OCI-LY3 (cell line): ENCODE measurements at regions not wholly inside any gene's neighbourhood (a gene's known extent, or its start where the extent isn't known, plus 50 kb on each side); places are given as distances from the start of the nearest gene placed in this dataset.

Source experiments
- CTCF ChIP-seq: fragments of 200-600, 300-600 bp; sonication (generic); IDR thresholded peaks from 2 replicates; pipeline ENCODE4 v1.5.1; 2014; ENCODE audit warnings: antibody characterized with exemption, low read length, low read depth
- EZH2phosphoT487 ChIP-seq: fragments of 200-600 bp; shearing (Covaris generic); IDR thresholded peaks from 2 replicates; pipeline ENCODE4 v1.6.1; 2018; ENCODE audit warnings: antibody characterized with exemption, mixed run types, low read depth

- TF ChIP-seq CTCF (no peak), EZH2phosphoT487 (no peak)
Measured at GRCh38 chr12:107264667-107265066, 171.3 kb upstream of the CRY1 start.
